ENCODE measurements at regions not wholly inside any gene's neighbourhood (a gene's known extent, or its start where the extent isn't known, plus 50 kb on each side); places are given as distances from the start of the nearest gene placed in this dataset.

GRCh38 chr2:6310256-6311215 is 555.2 kb downstream of the CMPK2 start:
- no peak for DNase-seq

- DNase-seq = no peak
These were observed 553.3 kb downstream of the CMPK2 start for GRCh38 chr2:6312367-6312766.

- no peak for DNase-seq
These were observed 551.3 kb downstream of the CMPK2 start for GRCh38 chr2:6314218-6314960.

GRCh38 chr2:6325616-6326015 is 540.1 kb downstream of the CMPK2 start:
- no peak for DNase-seq

GRCh38 chr2:6326958-6327357 is 538.7 kb downstream of the CMPK2 start:
- DNase-seq = no peak

GRCh38 chr2:6336752-6337471 is 528.8 kb downstream of the CMPK2 start:
- DNase-seq = no peak

- DNase-seq = no peak
These were observed 528.3 kb downstream of the CMPK2 start for GRCh38 chr2:6337472-6337820.

- DNase-seq = no peak
These were observed 524.0 kb downstream of the CMPK2 start for GRCh38 chr2:6341588-6342129.

GRCh38 chr2:6342273-6342920 is 523.3 kb downstream of the CMPK2 start:
- no peak for DNase-seq

- DNase-seq = no peak
These were observed 522.6 kb downstream of the CMPK2 start for GRCh38 chr2:6343076-6343475.

- no peak for DNase-seq
These were observed 513.5 kb downstream of the CMPK2 start for GRCh38 chr2:6352247-6352646.

GRCh38 chr2:6352906-6353515 is 512.7 kb downstream of the CMPK2 start:
- no peak for DNase-seq

GRCh38 chr2:6353669-6354068 is 512.0 kb downstream of the CMPK2 start:
- no peak for DNase-seq

GRCh38 chr2:6354546-6354945 is 511.2 kb downstream of the CMPK2 start:
- DNase-seq = no peak

GRCh38 chr2:6355886-6356761 is 509.6 kb downstream of the CMPK2 start:
- no peak for DNase-seq

- DNase-seq = no peak
These were observed 507.2 kb downstream of the CMPK2 start for GRCh38 chr2:6358546-6358945.

- no peak for DNase-seq
These were observed 506.7 kb downstream of the CMPK2 start for GRCh38 chr2:6358985-6359384.

GRCh38 chr2:6359964-6360363 is 505.7 kb downstream of the CMPK2 start:
- DNase-seq = no peak

GRCh38 chr2:6362671-6363450 is 502.8 kb downstream of the CMPK2 start:
- DNase-seq = no peak

- no peak for DNase-seq
These were observed 497.4 kb downstream of the CMPK2 start for GRCh38 chr2:6368281-6368680.

Data from activated naive CD4-positive, alpha-beta T cell treated with Interleukin-2 at 50 U/mL for 16 hours (primary cell).